Left lung (tissue), 4 donors: ENCODE measurements at regions not wholly inside any gene's neighbourhood (a gene's known extent, or its start where the extent isn't known, plus 50 kb on each side); places are given as distances from the start of the nearest gene placed in this dataset.

Experiments
- ATAC-seq: fragments of 200-7000 bp; cut with Tn5 transposase; one replicate; pipeline ENCODE4 v1.9.1; 2020; ENCODE audit warnings: moderate library complexity
- DNase-seq, 4 donors: peaks; one replicate each; pipeline ENCODE4 v3.0.0-alpha.2; 2013 to 2020
- H3K27ac ChIP-seq, 2 donors: fragments of 200-600 bp; sonication (generic) in 1 of 2; one replicate each; pipeline versions ENCODE4 v1.5.0 to v1.8.0; 2020 to 2021
- H3K27me3 ChIP-seq, 2 donors: fragments of 200-600 bp; sonication (generic) in 1 of 2; one replicate each; pipeline versions ENCODE4 v1.5.0 to v1.8.0; 2020 to 2021
- H3K36me3 ChIP-seq, 2 donors: fragments of 200-600 bp; sonication (generic) in 1 of 2; one replicate each; pipeline versions ENCODE4 v1.5.0 to v1.8.0; 2020 to 2021
- H3K4me1 ChIP-seq, 2 donors: fragments of 200-600 bp; one replicate each; pipeline ENCODE4 v1.8.0; 2021
- H3K4me3 ChIP-seq, 2 donors: fragments of 200-600 bp; sonication (generic) in 1 of 2; one replicate each; pipeline versions ENCODE4 v1.5.0 to v1.8.0; 2020 to 2021; ENCODE audit warnings: mild to moderate bottlenecking in 1 of 2
- H3K9me3 ChIP-seq, 2 donors: fragments of 200-600 bp; sonication (generic) in 1 of 2; one replicate each; pipeline versions ENCODE4 v1.5.0 to v1.8.0; 2020 to 2021
- CTCF ChIP-seq, 2 donors: fragments of 200-600 bp; sonication (generic) in 1 of 2; IDR thresholded peaks; one replicate each; pipeline versions ENCODE4 v1.5.0 to v1.8.0; 2021; ENCODE audit warnings: antibody characterized with exemption in 2 of 2
- intact Hi-C, 2 donors: fragments of 100-400 bp; cut with DNase I; formaldehyde crosslinking; loops; one replicate each; pipeline versions ENCODE4 v1.11.2 to v1.14.2; 2022
- donor health status: DM: no; HTN: yes; CAD: no.
- donor health status: DM: no; HTN: no; CAD: no.

- no peak for TF ChIP-seq CTCF (IDR thresholded peaks at IDR 0.05)
- Histone ChIP-seq H3K27ac (no peak overlapping the region), H3K36me3 (no peaks in the 10 kb centered on the region), H3K27me3 (no peaks in the 10 kb centered on the region), H3K4me1 (no peaks in the 10 kb centered on the region), H3K9me3 (no peaks in the 10 kb centered on the region), H3K4me3 (no peak overlapping the region)
- no peak for ATAC-seq
- intact Hi-C loops = no loop called here
- DNase-seq = no peak
Observed at GRCh38 chr9:71485326-71485725, 283.0 kb downstream of the CEMIP2 start.

DNA sequence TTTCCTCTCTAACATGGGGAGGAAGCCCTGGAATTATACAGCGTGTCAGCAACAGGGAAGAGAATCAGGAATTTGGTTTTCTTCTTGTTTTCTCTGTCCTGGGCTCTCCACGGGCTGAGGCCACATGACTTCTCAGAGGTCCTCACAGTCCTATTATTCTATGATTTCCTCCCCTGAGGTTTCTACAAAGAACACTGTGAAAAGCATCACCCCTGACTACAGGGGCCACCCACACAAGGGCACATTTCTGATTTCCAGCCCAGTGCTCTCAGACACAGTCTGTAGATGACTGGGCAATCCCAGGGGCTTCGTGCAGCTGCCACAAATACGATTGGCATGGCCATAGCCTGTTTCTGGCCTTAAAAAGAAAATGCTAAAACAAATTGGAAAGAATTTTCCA is 284.9 kb downstream of the CEMIP2 start:
- Histone ChIP-seq H3K9me3 (no peaks in the 10 kb centered on the region), H3K4me1 (no peaks in the 10 kb centered on the region), H3K4me3 (no peak overlapping the region), H3K27ac (no peak overlapping the region), H3K27me3 (no peaks in the 10 kb centered on the region), H3K36me3 (no peaks in the 10 kb centered on the region)
- intact Hi-C loops = no loop called here
- DNase-seq (no peak), ATAC-seq (no peak)
- no peak for TF ChIP-seq CTCF (IDR thresholded peaks at IDR 0.05)

GRCh38 chr9:71479621-71480020 is 288.7 kb downstream of the CEMIP2 start:
- H3K4me3 ChIP-seq = no peak overlapping the region
- no peak for TF ChIP-seq CTCF (IDR thresholded peaks at IDR 0.05)
- DNase-seq = no peak
- intact Hi-C loops = no loop called here
- H3K9me3 ChIP-seq = no peaks in the 10 kb centered on the region
- H3K36me3 ChIP-seq = no peaks in the 10 kb centered on the region
- no peaks in the 10 kb centered on the region for H3K4me1 ChIP-seq
- no peak for ATAC-seq
- H3K27me3 ChIP-seq = no peaks in the 10 kb centered on the region
- H3K27ac ChIP-seq = no peak overlapping the region

DNA sequence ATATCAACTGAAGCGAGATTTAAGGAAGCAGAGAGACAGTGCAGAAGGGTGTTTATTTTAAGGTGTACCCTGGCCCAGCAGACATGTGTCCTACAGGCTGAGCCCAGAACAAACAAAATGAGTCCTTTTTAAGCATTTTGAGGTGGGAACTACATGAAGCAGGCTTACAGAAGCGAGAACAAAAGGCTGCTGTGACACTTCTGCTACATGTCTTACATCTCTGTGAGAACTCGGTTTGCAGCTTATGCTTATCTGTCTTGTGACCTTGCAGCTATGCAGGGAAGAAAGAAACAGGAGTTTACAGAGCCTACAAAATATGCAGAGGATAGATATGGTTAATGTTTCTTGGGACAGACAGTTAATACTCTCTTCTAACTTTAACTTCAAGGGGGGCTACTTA is 295.9 kb downstream of the CEMIP2 start:
- no peaks in the 10 kb centered on the region for H3K9me3 ChIP-seq
- H3K27me3 ChIP-seq = no peaks in the 10 kb centered on the region
- no peak overlapping the region for H3K27ac ChIP-seq
- ATAC-seq = no peak
- no peak for DNase-seq
- intact Hi-C loops = no loop called here
- no peaks in the 10 kb centered on the region for H3K36me3 ChIP-seq
- no peak for TF ChIP-seq CTCF (IDR thresholded peaks at IDR 0.05)
- no peak overlapping the region for H3K4me3 ChIP-seq
- H3K4me1 ChIP-seq = no peaks in the 10 kb centered on the region

DNA sequence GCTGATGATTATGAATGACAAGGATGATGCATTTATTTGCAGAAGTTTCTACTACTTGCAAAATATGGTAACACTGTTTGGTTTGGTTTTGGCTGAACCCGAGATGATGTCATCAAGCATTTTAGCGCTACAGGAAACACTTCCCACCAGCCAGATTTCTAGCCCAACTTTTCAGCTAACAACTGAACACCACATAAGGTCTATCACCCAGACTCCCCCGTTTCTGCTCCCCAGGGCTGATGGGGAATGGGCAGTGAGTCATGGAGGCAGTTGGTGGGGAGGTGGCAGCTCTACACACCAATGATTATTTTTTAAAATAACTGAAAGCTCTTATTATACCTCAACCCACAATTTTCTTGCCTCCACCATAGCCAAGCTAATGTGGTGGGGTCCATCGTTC is 302.9 kb downstream of the CEMIP2 start:
- no peak for ATAC-seq
- no peak for DNase-seq
- H3K4me1 ChIP-seq = no peaks in the 10 kb centered on the region
- H3K27ac ChIP-seq = no peak overlapping the region
- H3K27me3 ChIP-seq = no peaks in the 10 kb centered on the region
- H3K4me3 ChIP-seq = no peak overlapping the region
- no peak for TF ChIP-seq CTCF (IDR thresholded peaks at IDR 0.05)
- intact Hi-C loops = no loop called here
- H3K9me3 ChIP-seq = no peaks in the 10 kb centered on the region
- no peaks in the 10 kb centered on the region for H3K36me3 ChIP-seq
